Activated T-cell treated with anti-CD3 and anti-CD28 coated beads, Interleukin-2, amount 50 U/mL, for 1 hour (primary cell): ENCODE measurements at regions not wholly inside any gene's neighbourhood (a gene's known extent, or its start where the extent isn't known, plus 50 kb on each side); places are given as distances from the start of the nearest gene placed in this dataset.
"Not testable (repeated sequence)": the region's sequence is repeated elsewhere in the genome, so short reads cannot be mapped to it uniquely, and the experiment has no call there.

Experiments
- DNase-seq: peaks from one replicate; pipeline ENCODE4 v3.0.0-alpha.2; 2020

DNA sequence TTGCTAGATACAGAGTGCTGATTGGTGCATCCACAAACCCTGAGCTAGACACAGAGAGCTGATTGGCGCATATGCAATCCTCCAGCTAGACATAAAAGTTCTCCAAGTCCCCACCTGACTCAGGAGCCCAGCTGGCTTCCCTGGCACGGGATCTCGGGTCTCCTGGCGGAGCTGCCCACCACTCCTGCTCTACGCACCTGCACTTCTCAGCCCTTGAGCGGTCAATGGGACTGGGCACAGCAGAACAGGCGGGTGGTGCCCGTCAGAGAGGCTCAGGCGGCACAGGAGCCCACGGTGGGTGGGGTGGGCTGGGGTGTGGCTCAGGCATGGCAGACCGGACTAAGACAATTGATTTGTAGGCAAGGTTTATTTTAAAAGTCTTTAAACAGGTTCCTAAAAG is 1365.5 kb downstream of the FAM181B start:
- no peak for DNase-seq

DNA sequence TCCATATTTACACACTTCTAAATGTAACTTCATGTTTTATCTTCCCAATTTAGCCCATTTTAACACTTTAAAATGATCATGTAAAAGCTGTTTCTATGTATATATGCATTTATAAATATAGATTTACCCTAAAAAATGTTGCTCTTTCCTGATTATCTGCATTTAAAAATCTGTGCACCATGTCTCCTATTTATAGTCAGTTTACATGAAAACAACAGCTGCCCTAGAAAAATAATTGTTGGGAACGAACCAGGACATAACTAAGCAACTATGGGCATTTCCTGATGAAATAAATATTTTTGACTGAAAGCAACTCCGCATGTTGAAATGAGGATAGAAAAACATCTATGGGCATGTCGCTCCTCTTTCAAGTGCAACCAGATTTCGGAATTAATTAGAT is 1368.2 kb downstream of the FAM181B start:
- no peak for DNase-seq

DNA sequence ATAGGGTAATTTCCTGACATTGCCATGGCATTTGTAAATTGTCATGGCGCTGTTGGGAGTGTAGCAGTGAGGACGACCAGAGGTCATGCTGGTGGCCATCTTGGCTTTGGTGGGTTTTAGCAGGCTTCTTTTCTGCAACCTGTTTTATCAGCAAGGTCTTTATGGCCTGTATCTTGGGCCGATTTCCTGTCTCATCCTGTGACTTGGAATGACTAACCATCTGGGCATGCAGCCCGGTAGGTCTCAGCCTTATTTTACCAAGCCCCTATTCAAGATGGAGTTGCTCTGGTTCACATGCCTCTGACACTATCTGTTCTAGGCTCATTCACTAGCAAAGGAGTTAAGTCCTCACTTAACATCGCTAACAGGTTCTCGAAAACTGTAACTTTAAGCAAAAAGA is 1374.2 kb downstream of the FAM181B start:
- DNase-seq: no peak

DNA sequence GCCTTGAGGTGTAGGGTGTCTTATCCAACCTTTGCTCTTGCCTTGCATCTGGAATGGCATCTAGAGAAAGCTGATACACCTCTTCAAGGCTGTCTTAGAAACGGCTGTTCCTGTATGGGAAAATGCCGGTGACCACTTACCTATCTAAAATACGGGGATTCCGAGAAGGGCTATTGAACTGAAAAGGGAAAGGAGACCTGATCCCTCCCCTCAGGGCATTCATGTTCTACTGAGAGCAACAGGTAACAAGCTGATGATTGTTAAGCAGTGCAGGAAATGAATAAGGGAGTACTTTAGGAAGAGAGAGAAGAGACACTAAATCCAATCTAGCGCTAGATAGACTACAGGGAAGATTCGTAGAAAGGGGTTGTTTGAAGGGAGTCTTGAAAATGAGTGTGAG is 1388.1 kb downstream of the FAM181B start:
- DNase-seq: no peak

DNA sequence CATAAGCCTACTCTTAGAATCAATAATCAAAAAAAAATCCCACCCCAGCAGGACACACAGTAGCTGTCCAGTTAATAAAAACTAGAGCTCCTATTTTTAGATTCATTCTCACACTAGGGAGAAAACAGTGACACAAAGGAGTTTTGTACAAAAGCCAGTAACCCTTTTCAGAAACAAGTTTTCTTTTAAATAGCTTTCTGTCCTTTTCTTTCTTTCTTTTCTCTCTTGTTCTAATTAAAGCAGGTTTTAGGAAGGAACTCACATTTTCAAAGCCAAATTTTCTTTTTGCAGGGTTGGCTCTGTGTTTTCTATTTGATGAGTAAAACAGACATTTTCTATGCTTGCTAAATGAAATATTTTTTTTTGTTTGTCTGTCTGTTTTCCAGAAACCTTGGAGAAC is 1390.7 kb downstream of the FAM181B start:
- DNase-seq: no peak

DNA sequence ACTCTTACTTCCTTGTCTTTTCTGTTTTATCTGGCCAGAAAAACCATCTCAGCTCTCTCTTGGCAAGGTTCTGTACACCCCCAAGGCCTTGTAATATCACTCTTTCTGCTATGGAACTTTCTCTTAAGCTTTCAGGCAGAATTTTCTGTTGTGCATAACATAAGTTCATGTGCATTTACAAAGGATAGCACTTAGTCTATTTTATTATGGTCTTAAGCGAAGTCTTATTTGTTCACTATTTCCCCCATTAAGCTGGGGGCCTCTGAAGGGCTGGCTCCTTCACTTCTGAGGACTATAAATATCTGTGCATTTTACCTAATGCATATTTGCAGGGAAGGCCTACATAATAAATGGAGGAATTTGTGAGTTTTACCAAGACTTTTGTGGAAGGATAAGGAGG is 1393.4 kb downstream of the FAM181B start:
- no peak for DNase-seq

DNA sequence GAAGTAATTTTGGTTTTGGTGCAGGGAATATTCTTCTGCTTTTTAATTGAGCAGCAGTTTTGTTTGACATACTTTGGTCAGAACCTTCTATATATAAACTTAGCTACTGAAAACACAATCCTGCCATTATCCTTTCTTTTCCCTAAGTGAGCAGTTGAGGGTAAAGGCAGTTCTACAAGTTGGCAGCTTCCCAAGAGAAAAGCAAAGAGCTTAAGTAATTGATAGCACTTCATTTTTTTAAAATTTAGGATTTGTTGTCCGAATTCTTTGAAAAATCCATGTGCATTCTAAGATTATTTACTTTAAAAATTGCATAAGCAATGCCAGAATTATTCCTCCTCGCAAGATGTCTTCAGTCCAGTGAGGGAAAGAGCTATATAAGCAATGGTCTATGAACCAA is 1394.1 kb downstream of the FAM181B start:
- no peak for DNase-seq

DNA sequence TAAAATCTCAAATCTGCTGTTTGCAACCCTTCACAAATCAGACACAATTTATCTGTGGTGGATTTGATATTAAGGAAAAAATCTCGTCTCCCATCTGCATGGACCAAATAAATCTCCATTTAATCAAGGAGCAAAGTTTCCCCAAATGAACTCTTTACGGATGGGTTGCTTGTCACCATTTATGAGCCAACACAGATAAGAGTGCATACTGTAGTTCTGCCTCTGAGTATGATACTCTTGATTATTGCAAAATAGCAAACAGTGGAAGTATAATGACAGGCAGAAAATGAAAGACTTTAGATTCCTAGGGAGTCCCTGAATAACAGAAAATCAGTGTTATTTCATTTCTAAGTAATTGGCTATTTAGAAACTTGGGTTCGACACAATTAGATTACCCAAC is 1395.9 kb downstream of the FAM181B start:
- no peak for DNase-seq

DNA sequence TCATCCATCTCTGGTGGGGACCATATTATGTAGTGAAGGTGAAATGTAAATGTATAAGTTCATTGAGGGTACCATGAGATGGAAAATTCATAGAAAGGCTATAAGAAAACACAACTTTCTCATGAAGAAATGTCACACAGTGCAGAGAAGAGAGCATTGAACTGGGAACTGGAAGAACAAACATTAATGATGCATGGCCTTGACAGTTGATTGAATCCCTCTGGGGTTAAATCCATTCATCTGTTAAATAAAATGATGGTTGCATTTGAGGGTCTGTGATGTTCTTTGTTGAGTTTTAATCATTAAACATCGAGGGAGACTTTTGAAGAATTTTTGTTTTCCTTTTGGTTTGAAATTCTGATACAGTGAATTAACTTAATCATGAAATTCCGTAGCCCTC is 1401.4 kb downstream of the FAM181B start:
- no peak for DNase-seq

DNA sequence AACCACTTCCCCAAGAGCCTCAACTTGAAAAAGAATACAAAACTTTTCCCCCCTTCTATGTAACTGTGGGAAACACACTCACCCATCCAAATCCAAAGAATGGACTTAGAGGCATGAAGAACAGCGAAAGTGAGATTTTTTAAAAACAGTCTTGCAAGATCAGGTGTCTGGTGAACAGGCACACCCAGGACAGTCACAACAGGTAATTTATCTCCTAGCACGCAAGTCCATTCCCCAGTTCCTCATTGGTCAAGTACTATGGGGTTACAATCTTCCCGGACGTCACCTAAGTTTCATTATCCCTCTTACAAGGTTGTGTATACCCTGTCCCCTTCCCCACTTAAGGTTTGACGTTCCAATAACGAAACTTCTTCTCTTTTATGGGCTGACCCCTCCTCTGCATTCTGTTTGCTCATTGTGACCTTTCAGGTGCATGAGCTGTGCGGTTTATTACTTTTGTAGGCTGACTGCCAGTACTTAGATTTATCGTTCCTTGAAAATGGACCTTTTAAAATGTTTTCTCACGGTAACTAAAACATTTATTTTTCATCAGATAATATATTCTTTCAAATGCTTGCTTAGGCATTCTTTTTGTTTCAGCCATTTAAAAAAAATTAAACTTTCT is 1401.9 kb downstream of the FAM181B start:
- DNase-seq: no peak

DNA sequence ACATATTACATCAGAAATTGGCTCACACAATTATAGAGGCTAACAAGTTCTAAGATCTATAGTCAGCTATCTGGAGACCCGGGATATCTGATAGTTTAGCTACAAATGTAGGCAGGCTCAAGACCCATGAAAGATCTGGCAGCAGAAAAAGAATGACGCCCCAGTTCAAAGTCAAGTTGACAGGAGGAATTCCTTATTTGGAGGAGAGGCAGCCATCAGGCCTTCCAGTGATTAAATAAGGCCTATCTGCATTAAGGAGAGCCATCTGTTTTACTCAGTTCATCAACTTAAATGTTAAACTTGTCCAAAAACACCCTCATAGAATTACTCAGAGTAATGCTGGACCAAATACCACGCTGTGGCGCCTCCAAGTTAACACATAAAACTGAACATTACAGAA is 1402.6 kb downstream of the FAM181B start:
- no peak for DNase-seq

DNA sequence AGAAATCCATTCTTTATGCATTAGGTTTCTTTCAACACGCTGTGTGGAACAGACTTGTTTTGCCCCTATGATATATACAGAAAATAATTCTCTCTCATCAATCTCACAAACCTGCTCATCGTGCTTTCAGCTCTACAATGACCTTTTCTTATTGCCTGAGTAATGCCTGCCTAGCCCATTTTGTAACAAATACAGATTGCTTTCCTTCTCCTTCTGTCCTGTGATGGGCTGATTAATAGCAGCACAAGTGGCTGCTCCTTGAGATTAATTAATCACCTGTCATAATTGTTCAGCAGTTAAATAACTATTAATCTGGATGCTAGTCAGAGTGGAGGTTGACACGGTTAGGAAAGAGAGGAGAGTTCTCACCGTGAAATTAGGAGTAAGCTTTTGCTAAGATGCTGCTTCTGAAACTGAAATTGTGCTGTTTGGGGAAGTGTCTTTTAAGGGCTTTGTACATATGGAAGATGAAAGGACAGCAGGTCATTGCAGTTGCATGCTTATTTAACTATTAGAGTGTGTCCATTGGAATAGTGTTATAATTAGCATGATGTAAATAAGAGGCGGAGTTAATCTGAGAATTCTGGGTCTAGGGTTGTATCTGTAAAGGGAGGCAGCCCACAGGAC is 1430.5 kb downstream of the FAM181B start:
- no peak for DNase-seq

DNA sequence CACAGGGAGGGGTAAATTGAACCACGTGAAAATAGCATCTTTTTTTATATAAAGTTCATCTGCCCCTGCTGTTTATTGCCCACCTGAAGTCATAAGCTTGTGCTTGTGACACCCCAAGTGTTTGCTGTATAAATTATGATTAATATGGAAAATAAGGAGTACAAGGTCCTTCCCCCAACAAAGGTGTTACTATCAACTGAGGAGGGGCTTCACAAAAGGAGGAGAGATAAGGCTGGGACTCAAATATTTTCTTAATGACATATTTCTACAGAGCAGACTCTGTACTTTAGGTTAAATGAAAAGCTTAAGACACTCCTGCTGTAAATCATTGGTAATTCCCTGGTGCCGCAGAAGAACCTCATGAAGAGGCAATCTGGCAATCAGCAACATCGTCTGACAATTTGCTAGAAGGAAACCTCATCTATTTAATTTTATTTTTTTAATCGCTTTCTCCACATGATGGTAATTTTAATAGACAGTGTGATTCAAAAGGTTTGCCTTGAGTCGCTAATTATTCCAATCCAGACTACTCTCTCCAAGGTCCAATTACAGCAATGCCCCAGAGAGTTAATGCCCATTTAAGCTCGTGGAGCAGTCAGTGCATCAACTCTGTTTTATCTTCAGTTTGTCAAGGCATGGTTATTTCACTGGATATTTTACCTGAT is 1432.4 kb downstream of the FAM181B start:
- DNase-seq: no peak

DNA sequence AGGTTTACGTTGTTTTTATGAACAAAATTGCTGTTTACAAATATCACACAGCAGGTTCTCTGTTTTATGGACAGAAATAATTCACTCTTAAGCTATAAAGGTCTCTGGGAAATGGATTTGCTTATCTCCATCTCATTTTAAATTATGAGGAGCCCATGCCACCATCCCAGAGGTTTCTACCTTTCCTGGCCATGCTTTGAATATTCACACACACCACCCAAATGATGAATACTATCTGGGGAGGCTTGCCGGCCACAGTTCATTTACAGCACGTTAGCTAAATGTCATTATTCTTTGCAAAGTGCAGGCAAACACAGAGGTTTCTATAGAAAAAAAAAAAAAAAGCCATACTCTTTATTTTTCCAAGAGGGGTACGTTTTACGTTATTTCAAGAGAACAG is 1446.7 kb downstream of the FAM181B start:
- DNase-seq: no peak

DNA sequence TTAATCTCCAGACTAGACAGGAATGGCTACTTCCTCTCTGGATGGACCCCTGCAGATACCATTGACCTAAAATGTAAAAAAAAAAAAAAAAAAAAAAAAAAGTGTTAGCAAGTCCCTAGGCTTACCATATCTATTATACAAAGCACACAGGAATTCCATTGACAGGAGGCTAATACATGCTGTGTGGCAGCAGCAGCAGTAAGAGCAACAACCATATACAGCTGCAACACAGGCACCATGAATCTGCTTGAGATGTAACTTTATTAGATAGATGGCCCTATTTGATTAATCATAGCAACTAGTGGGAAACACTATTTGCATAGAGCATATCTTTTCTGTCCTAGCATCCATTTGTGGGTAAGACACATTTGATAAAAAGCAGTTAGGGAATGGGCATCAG is 1447.1 kb downstream of the FAM181B start:
- DNase-seq: no peak

DNA sequence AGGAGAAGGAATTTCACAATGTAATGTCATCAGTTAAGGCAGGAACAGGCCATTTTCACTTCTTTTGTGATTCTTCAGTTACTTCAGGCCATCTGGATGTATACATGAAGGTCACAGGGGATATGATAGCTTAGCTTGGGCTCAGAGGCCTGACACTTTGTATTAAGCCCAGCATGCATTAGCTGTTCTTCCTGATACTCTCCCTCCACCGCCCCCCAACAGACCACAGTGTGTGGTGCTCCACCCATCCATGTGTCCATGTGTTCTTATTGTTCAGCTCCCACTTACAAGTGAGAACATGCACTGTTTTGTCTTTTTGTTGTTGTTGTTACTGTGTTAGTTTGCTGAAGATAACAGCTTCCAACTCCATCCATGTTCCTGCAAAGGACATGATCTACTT is 1453.4 kb downstream of the FAM181B start:
- DNase-seq: not testable (repeated sequence)

DNA sequence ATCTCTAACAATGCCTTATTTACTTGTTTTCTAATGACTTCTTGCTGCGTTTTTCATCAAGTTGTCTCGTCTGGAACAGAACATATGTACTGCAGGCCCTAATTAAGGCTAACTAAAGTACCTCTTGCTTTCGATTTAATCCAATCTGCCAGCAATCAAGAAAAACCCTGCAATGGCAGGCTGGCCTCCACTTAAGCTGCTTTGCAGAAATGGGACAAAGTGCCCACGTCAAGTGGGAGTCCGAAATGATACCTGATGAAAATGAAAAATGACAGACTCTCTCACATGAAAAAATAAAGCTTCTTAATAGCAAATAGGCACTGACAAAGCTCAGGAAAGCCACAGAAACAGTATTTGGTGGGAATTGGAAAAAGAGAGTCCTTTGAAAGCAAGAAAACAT is 1454.7 kb downstream of the FAM181B start:
- DNase-seq: no peak

DNA sequence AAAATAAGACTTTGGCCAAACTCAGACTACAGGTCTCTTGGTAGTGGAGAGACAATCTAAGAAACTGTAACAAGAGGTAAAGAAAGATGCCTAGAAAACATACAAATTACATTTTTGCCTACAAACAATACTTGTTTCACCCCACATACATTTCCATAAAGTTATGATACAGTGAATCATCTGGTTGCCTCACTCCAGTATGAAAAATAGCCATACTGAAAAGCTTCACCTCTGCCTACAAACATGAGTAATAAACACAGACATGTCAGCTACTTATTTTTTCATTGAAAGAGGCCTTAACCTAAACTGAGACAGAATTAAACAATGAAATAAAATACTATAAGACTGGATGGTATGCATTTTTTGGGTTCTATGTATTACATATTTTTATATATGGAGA is 1463.0 kb downstream of the FAM181B start:
- DNase-seq: no peak

DNA sequence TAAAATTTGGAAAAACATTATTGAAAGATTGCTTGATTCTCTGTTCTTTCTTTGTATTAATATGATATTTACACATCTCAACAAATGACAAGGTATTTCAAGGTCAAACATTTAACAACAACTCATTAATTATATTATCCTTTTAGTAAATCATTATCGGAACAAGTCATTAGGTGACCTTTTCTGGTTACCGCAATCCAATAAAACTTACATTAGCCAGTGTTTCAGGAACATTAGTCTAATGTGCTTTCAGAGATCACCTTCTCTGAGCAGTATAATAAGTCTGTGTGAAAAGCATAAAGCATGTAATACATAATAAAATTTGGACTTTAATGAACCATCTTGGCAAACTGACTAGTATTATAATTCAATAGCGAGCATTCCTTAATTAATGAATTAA is 1466.4 kb downstream of the FAM181B start:
- no peak for DNase-seq

DNA sequence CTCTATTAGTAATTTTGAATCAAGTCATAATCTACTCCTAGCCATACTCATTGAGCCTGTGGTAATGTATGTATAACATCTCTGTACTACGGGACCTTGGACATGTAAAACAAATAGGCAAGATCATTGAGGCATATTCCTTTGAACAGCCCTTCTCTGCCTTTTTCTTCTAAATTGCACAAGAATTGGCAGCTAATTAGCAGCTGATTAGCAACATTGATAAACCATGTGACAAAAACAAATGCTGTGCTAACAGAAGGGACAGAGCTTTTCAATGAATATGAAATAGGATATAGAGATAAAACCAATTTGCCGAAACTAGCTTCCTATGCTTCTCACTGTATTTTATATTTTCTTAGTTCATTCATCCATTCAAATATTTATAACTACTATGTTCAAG is 1474.2 kb downstream of the FAM181B start:
- DNase-seq: no peak

DNA sequence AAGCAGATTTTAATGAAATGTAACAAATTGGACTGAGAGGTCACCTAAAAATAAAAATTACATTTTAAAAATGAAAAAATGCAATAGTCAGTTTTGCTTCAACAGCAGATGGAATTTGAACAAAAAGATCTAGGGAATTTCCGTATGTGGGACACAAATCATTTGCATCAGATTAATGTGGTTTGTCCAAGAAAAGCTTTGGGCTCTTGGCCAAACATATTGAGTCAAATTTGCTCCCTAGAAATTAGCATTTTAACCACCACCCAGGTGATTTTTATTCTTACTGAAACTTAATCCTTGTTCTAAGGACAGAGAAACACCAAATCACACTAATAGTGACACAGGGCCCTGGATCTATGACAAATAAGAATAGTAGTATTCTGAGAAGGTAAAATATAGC is 1477.8 kb downstream of the FAM181B start:
- no peak for DNase-seq

DNA sequence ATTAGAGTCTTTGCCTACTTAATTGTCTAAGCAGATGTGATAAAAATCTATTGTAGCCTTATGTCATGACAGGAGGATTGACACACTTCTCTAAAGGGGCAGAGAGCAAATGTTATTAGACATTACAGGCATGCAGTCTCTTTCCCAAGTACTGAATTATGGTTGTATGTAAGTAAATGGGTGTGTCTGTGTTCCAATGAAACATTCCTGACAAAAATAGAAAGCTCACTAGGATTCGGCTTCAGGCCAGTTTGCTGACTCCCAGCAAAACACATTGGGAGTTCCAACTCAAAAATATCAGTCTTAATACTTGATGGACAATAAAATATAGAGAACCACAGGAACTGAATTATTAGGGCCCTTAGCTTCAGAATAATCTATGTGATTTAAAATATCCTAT is 1480.4 kb downstream of the FAM181B start:
- no peak for DNase-seq

DNA sequence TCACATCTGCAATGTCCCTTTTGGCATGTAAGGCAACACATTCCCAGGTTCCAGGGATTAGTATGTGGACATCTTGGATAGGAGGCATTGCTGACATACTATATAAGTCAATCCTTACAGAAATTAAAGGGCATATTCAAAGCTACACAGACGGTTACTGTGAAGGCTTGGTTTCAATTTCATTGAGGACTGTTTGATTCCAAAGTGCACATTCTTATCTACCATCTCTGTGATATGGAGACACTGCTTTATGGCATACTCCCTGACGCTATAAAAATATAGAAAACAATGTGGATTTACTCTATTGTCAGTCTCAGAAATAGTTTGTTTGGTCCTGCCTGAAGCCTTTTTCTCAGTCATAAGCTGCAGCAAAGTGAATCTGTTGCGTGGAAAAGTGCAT is 1486.7 kb downstream of the FAM181B start:
- no peak for DNase-seq

DNA sequence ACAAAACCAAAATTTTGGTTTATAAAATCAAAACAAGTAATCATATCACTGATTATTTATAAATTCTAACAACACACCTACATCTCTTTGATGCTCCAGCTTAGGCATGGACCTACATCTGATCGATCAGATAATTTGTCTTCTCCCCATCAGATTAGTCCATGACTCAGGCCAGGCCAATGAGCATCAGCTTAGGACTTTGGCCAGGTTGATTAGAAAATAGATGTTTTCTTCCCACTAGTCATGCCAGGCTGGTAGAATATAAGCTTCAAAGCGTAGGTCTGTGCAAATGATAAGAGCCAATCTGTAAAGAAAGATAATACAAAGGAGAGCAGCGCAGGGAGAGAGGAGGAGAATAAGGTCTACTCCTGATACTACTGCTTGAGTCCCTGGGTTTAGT is 1487.9 kb downstream of the FAM181B start:
- DNase-seq: no peak
